Stimulated activated naive CD8-positive, alpha-beta T cell treated with anti-CD3 and anti-CD28 coated beads, Interleukin-15, amount 100 ng/mL, for 72 hours (primary cell): ENCODE measurements at regions not wholly inside any gene's neighbourhood (a gene's known extent, or its start where the extent isn't known, plus 50 kb on each side); places are given as distances from the start of the nearest gene placed in this dataset.

Experiments
- ATAC-seq: fragments of 150-1000 bp; cut with Tn5 transposase; 2 replicates; pipeline ENCODE4 v1.10.0; 2021; ENCODE audit warnings: mild to moderate bottlenecking, moderate library complexity
- DNase-seq, 2 donors: peaks; one replicate each; pipeline ENCODE4 v3.0.0; 2021 to 2022
- H3K27ac Mint-ChIP-seq, 2 donors: one replicate each; pipeline ENCODE4 v1.8.0; 2022; ENCODE audit warnings: mild to moderate bottlenecking in 2 of 2, mixed read lengths in 2 of 2, moderate library complexity in 2 of 2
- H3K27me3 Mint-ChIP-seq: one replicate; pipeline ENCODE4 v1.8.0; 2022; ENCODE audit warnings: mixed read lengths
- H3K4me1 Mint-ChIP-seq: one replicate; pipeline ENCODE4 v1.8.0; 2022; ENCODE audit warnings: mild to moderate bottlenecking, mixed read lengths
- H3K4me3 Mint-ChIP-seq, 2 donors: one replicate each; pipeline ENCODE4 v1.8.0; 2022; ENCODE audit warnings: mild to moderate bottlenecking in 2 of 2, mixed read lengths in 2 of 2, moderate library complexity in 1 of 2
- H3K9me3 Mint-ChIP-seq, 2 donors: one replicate each; pipeline ENCODE4 v1.8.0; 2022; ENCODE audit warnings: mixed read lengths in 2 of 2

- ATAC-seq, result no peak
- Mint-ChIP-seq H3K27me3 (peaks cover 27% of the 10 kb centered on the region), H3K27ac (no peak overlapping the region), H3K4me1 (no peaks in the 10 kb centered on the region), H3K9me3 (no peaks in the 10 kb centered on the region), H3K4me3 (no peak overlapping the region)
- DNase-seq, result no peak
Observed at GRCh38 chr15:62291262-62291661, 126.2 kb upstream of the C2CD4B start.

GRCh38 chr15:62296756-62297507 is 131.8 kb upstream of the C2CD4B start:
- Mint-ChIP-seq H3K27ac (peak overlapping the region in 1 of 2 donors; percentile 22), H3K4me1 (no peaks in the 10 kb centered on the region), H3K9me3 (no peaks in the 10 kb centered on the region), H3K27me3 (peaks cover 10% of the 10 kb centered on the region), H3K4me3 (no peak overlapping the region)
- DNase-seq (no peak), ATAC-seq (no peak)

- DNase-seq (no peak), ATAC-seq (no peak)
- Mint-ChIP-seq H3K4me3 (no peak overlapping the region), H3K9me3 (no peaks in the 10 kb centered on the region), H3K27ac (no peak overlapping the region), H3K4me1 (no peaks in the 10 kb centered on the region), H3K27me3 (peaks cover 10% of the 10 kb centered on the region)
Observed at GRCh38 chr15:62297522-62297921, 132.4 kb upstream of the C2CD4B start.

- no peaks in the 10 kb centered on the region for H3K9me3 Mint-ChIP-seq
- DNase-seq (no peak), ATAC-seq (no peak)
- no peak overlapping the region for H3K4me3 Mint-ChIP-seq
- no peaks in the 10 kb centered on the region for H3K4me1 Mint-ChIP-seq
- peaks cover 10% of the 10 kb centered on the region for H3K27me3 Mint-ChIP-seq
- no peak overlapping the region for H3K27ac Mint-ChIP-seq
Observed at GRCh38 chr15:62297933-62298332, 132.8 kb upstream of the C2CD4B start.

- ATAC-seq, result no peak
- H3K4me3 Mint-ChIP-seq, result no peak overlapping the region
- no peak overlapping the region for H3K27ac Mint-ChIP-seq
Observed at GRCh38 chr15:62298811-62299210, 133.7 kb upstream of the C2CD4B start.

GRCh38 chr15:62299541-62299940 is 134.5 kb upstream of the C2CD4B start:
- DNase-seq (no peak), ATAC-seq (no peak)
- H3K27ac Mint-ChIP-seq, result no peak overlapping the region
- H3K27me3 Mint-ChIP-seq, result peaks cover 7% of the 10 kb centered on the region
- no peak overlapping the region for H3K4me3 Mint-ChIP-seq
- no peaks in the 10 kb centered on the region for H3K4me1 Mint-ChIP-seq
- no peaks in the 10 kb centered on the region for H3K9me3 Mint-ChIP-seq

More at GRCh38 chr15:62298811-62299210, 133.7 kb upstream of the C2CD4B start:
- no peak for DNase-seq
- no peaks in the 10 kb centered on the region for H3K4me1 Mint-ChIP-seq
- H3K9me3 Mint-ChIP-seq, result no peaks in the 10 kb centered on the region
- H3K27me3 Mint-ChIP-seq, result peaks cover 10% of the 10 kb centered on the region

GRCh38 chr15:62301993-62302675 is 137.0 kb upstream of the C2CD4B start:
- H3K4me1 Mint-ChIP-seq, result peaks cover 8% of the 10 kb centered on the region
- H3K9me3 Mint-ChIP-seq, result no peaks in the 10 kb centered on the region
- H3K27ac Mint-ChIP-seq, result peak overlapping the region in 1 of 2 donors; percentile 50
- H3K27me3 Mint-ChIP-seq, result peaks cover 9% of the 10 kb centered on the region
- ATAC-seq (no peak), DNase-seq (no peak)
- no peak overlapping the region for H3K4me3 Mint-ChIP-seq

- Mint-ChIP-seq H3K4me3 (peak overlapping the region in 1 of 2 donors; percentile 8), H3K27me3 (peaks cover 40% of the 10 kb centered on the region), H3K27ac (no peak overlapping the region), H3K4me1 (peaks cover 8% of the 10 kb centered on the region), H3K9me3 (no peaks in the 10 kb centered on the region)
- DNase-seq (no peak), ATAC-seq (no peak)
Observed at GRCh38 chr15:62306851-62307504, 141.9 kb upstream of the C2CD4B start.

- no peak for DNase-seq
- ATAC-seq, result no peak
- Mint-ChIP-seq H3K9me3 (no peaks in the 10 kb centered on the region), H3K4me1 (peaks cover 8% of the 10 kb centered on the region), H3K4me3 (no peak overlapping the region), H3K27me3 (peaks cover 46% of the 10 kb centered on the region), H3K27ac (no peak overlapping the region)
Observed at GRCh38 chr15:62307551-62307950, 142.5 kb upstream of the C2CD4B start.

- no peak overlapping the region for H3K4me3 Mint-ChIP-seq
- H3K27me3 Mint-ChIP-seq, result peaks cover 51% of the 10 kb centered on the region
- ATAC-seq, result no peak
- no peak for DNase-seq
- no peaks in the 10 kb centered on the region for H3K9me3 Mint-ChIP-seq
- no peak overlapping the region for H3K27ac Mint-ChIP-seq
- H3K4me1 Mint-ChIP-seq, result no peaks in the 10 kb centered on the region
Observed at GRCh38 chr15:62316413-62317060, 151.5 kb upstream of the C2CD4B start.

GRCh38 chr15:62320259-62320658 is 155.2 kb upstream of the C2CD4B start:
- no peaks in the 10 kb centered on the region for H3K9me3 Mint-ChIP-seq
- peaks cover 30% of the 10 kb centered on the region for H3K27me3 Mint-ChIP-seq
- no peak overlapping the region for H3K27ac Mint-ChIP-seq
- H3K4me1 Mint-ChIP-seq, result no peaks in the 10 kb centered on the region
- no peak for DNase-seq
- ATAC-seq, result no peak
- no peak overlapping the region for H3K4me3 Mint-ChIP-seq

- no peak for DNase-seq
- Mint-ChIP-seq H3K4me3 (no peak overlapping the region), H3K27me3 (peaks cover 20% of the 10 kb centered on the region), H3K27ac (no peak overlapping the region), H3K4me1 (no peaks in the 10 kb centered on the region), H3K9me3 (no peaks in the 10 kb centered on the region)
- no peak for ATAC-seq
Observed at GRCh38 chr15:62323353-62323890, 158.3 kb upstream of the C2CD4B start.

- peaks cover 12% of the 10 kb centered on the region for H3K27me3 Mint-ChIP-seq
- H3K27ac Mint-ChIP-seq, result no peak overlapping the region
- ATAC-seq, result no peak
- no peak for DNase-seq
- no peaks in the 10 kb centered on the region for H3K9me3 Mint-ChIP-seq
- no peaks in the 10 kb centered on the region for H3K4me1 Mint-ChIP-seq
- no peak overlapping the region for H3K4me3 Mint-ChIP-seq
Observed at GRCh38 chr15:62324382-62324781, 159.3 kb upstream of the C2CD4B start.

GRCh38 chr15:62325597-62325996 is 160.5 kb upstream of the C2CD4B start:
- no peaks in the 10 kb centered on the region for H3K4me1 Mint-ChIP-seq
- ATAC-seq (no peak), DNase-seq (no peak)
- no peak overlapping the region for H3K27ac Mint-ChIP-seq
- no peaks in the 10 kb centered on the region for H3K27me3 Mint-ChIP-seq
- no peak overlapping the region for H3K4me3 Mint-ChIP-seq
- no peaks in the 10 kb centered on the region for H3K9me3 Mint-ChIP-seq

- H3K27ac Mint-ChIP-seq, result no peak overlapping the region
- H3K4me3 Mint-ChIP-seq, result no peak overlapping the region
- ATAC-seq, result no peak
Observed at GRCh38 chr15:62326460-62327011, 161.5 kb upstream of the C2CD4B start.

More at GRCh38 chr15:62326460-62327011, 161.5 kb upstream of the C2CD4B start:
- H3K4me1 Mint-ChIP-seq, result no peaks in the 10 kb centered on the region
- H3K27me3 Mint-ChIP-seq, result no peaks in the 10 kb centered on the region
- no peaks in the 10 kb centered on the region for H3K9me3 Mint-ChIP-seq
- no peak for DNase-seq
